Thoracic aorta (tissue), 2 donors: ENCODE measurements at regions not wholly inside any gene's neighbourhood (a gene's known extent, or its start where the extent isn't known, plus 50 kb on each side); places are given as distances from the start of the nearest gene placed in this dataset.

ENCODE experiments used
- ATAC-seq: fragments of 150-250 bp; one replicate; pipeline ENCODE4 v1.8.0; 2017; ENCODE audit warnings: low read depth; ENCODE audit not compliant: insufficient number of reproducible peaks, low FRiP score
- DNase-seq: peaks from one replicate; pipeline ENCODE4 v3.0.0-alpha.2; 2020; ENCODE audit warnings: low spot score
- H3K27ac ChIP-seq, 2 donors: fragments of 200-600 bp; sonication (generic); 1 replicate in 1 of 2; 2 replicates in 1 of 2; pipeline ENCODE4 v1.5.1; 2016; ENCODE audit warnings: mild to moderate bottlenecking in 2 of 2, moderate library complexity in 2 of 2
- H3K27me3 ChIP-seq: fragments of 200-600 bp; sonication (generic); replicated peaks from 2 replicates; pipeline ENCODE4 v1.6.0; 2016; ENCODE audit warnings: mild to moderate bottlenecking; ENCODE audit not compliant: insufficient read depth
- H3K36me3 ChIP-seq: fragments of 200-600 bp; sonication (generic); one replicate; pipeline ENCODE4 v1.5.1; 2016
- H3K4me1 ChIP-seq, 2 donors: fragments of 200-600 bp; sonication (generic); 1 replicate in 1 of 2; 2 replicates in 1 of 2; pipeline versions ENCODE4 v1.5.1 to v1.6.0; 2016; ENCODE audit warnings: low read depth in 2 of 2, mild to moderate bottlenecking in 1 of 2; ENCODE audit not compliant: control insufficient read depth in 1 of 2
- H3K4me3 ChIP-seq: fragments of 200-600 bp; sonication (generic); 2 replicates; pipeline ENCODE4 v1.5.1; 2016; ENCODE audit warnings: mild to moderate bottlenecking
- H3K9me3 ChIP-seq: fragments of 200-600 bp; sonication (generic); 2 replicates; pipeline ENCODE4 v1.5.1; 2016
- CTCF ChIP-seq: fragments of 200-600 bp; sonication (generic); IDR thresholded peaks from one replicate; pipeline ENCODE4 v1.5.1; 2019; ENCODE audit warnings: antibody characterized with exemption

GRCh38 chr16:79757163-79757562 lies 156.6 kb upstream of the MAF start:
- H3K9me3 ChIP-seq: no peaks in the 10 kb centered on the region
- peaks cover 10 to 21% of the 10 kb centered on the region in 2 donors for H3K4me1 ChIP-seq
- no peaks in the 10 kb centered on the region for H3K27me3 ChIP-seq
- no peak overlapping the region for H3K4me3 ChIP-seq
- H3K27ac ChIP-seq: no peak overlapping the region
- ATAC-seq (no peak), DNase-seq (no peak)
- TF ChIP-seq CTCF: no peak
- no peaks in the 10 kb centered on the region for H3K36me3 ChIP-seq

- ATAC-seq: no peak
- H3K4me3 ChIP-seq: no peak overlapping the region
Observed at GRCh38 chr16:79756571-79756970, 156.0 kb upstream of the MAF start.

GRCh38 chr16:79754501-79754900 lies 154.0 kb upstream of the MAF start:
- DNase-seq: no peak
- TF ChIP-seq CTCF: no peak

More at GRCh38 chr16:79756571-79756970, 156.0 kb upstream of the MAF start:
- TF ChIP-seq CTCF: no peak
- Histone ChIP-seq H3K36me3 (no peaks in the 10 kb centered on the region), H3K4me1 (peaks cover 11 to 26% of the 10 kb centered on the region in 2 donors), H3K27me3 (no peaks in the 10 kb centered on the region), H3K9me3 (no peaks in the 10 kb centered on the region), H3K27ac (no peak overlapping the region)
- DNase-seq: no peak

GRCh38 chr16:79754081-79754480 lies 153.5 kb upstream of the MAF start:
- Histone ChIP-seq H3K27me3 (no peaks in the 10 kb centered on the region), H3K4me3 (no peak overlapping the region), H3K36me3 (no peaks in the 10 kb centered on the region), H3K27ac (peak overlapping the region in 1 of 2 donors; percentile 1), H3K9me3 (no peaks in the 10 kb centered on the region), H3K4me1 (peaks cover 14 to 33% of the 10 kb centered on the region in 2 donors)
- TF ChIP-seq CTCF: no peak
- no peak for ATAC-seq
- no peak for DNase-seq

More at GRCh38 chr16:79754501-79754900, 154.0 kb upstream of the MAF start:
- peaks cover 14 to 33% of the 10 kb centered on the region in 2 donors for H3K4me1 ChIP-seq
- no peaks in the 10 kb centered on the region for H3K27me3 ChIP-seq
- H3K4me3 ChIP-seq: no peak overlapping the region
- no peak for ATAC-seq
- peak overlapping the region in 1 of 2 donors; percentile 1 for H3K27ac ChIP-seq
- no peaks in the 10 kb centered on the region for H3K9me3 ChIP-seq
- no peaks in the 10 kb centered on the region for H3K36me3 ChIP-seq

GRCh38 chr16:79753286-79753685 lies 152.7 kb upstream of the MAF start:
- Histone ChIP-seq H3K4me1 (peaks cover 10 to 29% of the 10 kb centered on the region in 2 donors), H3K27ac (no peak overlapping the region), H3K4me3 (no peak overlapping the region), H3K9me3 (no peaks in the 10 kb centered on the region), H3K36me3 (no peaks in the 10 kb centered on the region), H3K27me3 (no peaks in the 10 kb centered on the region)
- ATAC-seq (no peak), DNase-seq (no peak)
- no peak for TF ChIP-seq CTCF
